Osteoblast (primary cell): ENCODE measurements at regions not wholly inside any gene's neighbourhood (a gene's known extent, or its start where the extent isn't known, plus 50 kb on each side); places are given as distances from the start of the nearest gene placed in this dataset.
A peak's percentile ranks its signal among the peaks of the same experiment; 100 is the strongest.

Experiments
- DNase-seq: peaks from one replicate; pipeline ENCODE4 v3.0.0; 2011; ENCODE audit warnings: low spot score, mixed read lengths; ENCODE audit not compliant: insufficient read length; ENCODE audit errors: missing footprints
- H2AFZ ChIP-seq: 2 replicates; pipeline ENCODE4 v1.6.0; 2011; ENCODE audit warnings: mild to moderate bottlenecking, low read length
- H3K27ac ChIP-seq: 2 replicates; pipeline ENCODE4 v1.5.1; 2011; ENCODE audit warnings: mild to moderate bottlenecking, low read depth, low read length, moderate library complexity
- H3K27me3 ChIP-seq: 2 replicates; pipeline ENCODE4 v1.6.0; 2012; ENCODE audit warnings: mild to moderate bottlenecking, control low read depth, inconsistent platforms, low read length, moderate library complexity; ENCODE audit not compliant: insufficient read depth
- H3K36me3 ChIP-seq: 2 replicates; pipeline ENCODE4 v1.5.1; 2011; ENCODE audit warnings: mild to moderate bottlenecking, low read length, control low read depth, moderate library complexity; ENCODE audit not compliant: insufficient read depth
- H3K4me1 ChIP-seq: 2 replicates; pipeline ENCODE4 v1.5.1; 2011; ENCODE audit warnings: mild to moderate bottlenecking, low read length, control low read depth, moderate library complexity; ENCODE audit not compliant: insufficient read depth
- H3K4me2 ChIP-seq: 2 replicates; pipeline ENCODE4 v1.6.0; 2011; ENCODE audit warnings: mild to moderate bottlenecking, low read length; ENCODE audit not compliant: insufficient read depth
- H3K4me3 ChIP-seq: fragments of 200-600 bp; sonication (generic); 3 replicates; pipeline ENCODE4 v1.5.1; 2012; ENCODE audit warnings: mild to moderate bottlenecking, low read length, inconsistent platforms; ENCODE audit not compliant: insufficient read depth
- H3K79me2 ChIP-seq: 2 replicates; pipeline ENCODE4 v1.6.0; 2012; ENCODE audit warnings: mild to moderate bottlenecking, low read length, control low read depth, inconsistent platforms; ENCODE audit not compliant: insufficient read depth
- H3K9me3 ChIP-seq: 2 replicates; pipeline ENCODE4 v1.5.1; 2011; ENCODE audit warnings: low read depth, low read length, control low read depth
- H4K20me1 ChIP-seq: 2 replicates; pipeline ENCODE4 v1.6.0; 2012; ENCODE audit warnings: mild to moderate bottlenecking, low read length, control low read depth; ENCODE audit not compliant: insufficient read depth
- CTCF ChIP-seq: IDR thresholded peaks from 2 replicates; pipeline ENCODE4 v1.5.1; 2011; ENCODE audit warnings: mild to moderate bottlenecking, low read depth, low read length, moderate library complexity; ENCODE audit errors: extremely low read depth

- Histone ChIP-seq H3K4me1 (peaks cover 49% of the 10 kb centered on the region), H2AFZ (no peak overlapping the region), H3K4me3 (no peak overlapping the region), H3K27ac (no peak overlapping the region), H4K20me1 (no peaks in the 10 kb centered on the region), H3K9me3 (no peaks in the 10 kb centered on the region), H3K4me2 (peak overlapping the region; percentile 7), H3K27me3 (no peaks in the 10 kb centered on the region), H3K36me3 (no peaks in the 10 kb centered on the region), H3K79me2 (no peaks in the 10 kb centered on the region)
- no peak for TF ChIP-seq CTCF
- peak; percentile 22 for DNase-seq
These were observed 106.8 kb upstream of the CD180 start for GRCh38 chr5:67303356-67303755.

- Histone ChIP-seq H2AFZ (peak overlapping the region; percentile 39), H3K36me3 (no peaks in the 10 kb centered on the region), H3K79me2 (no peaks in the 10 kb centered on the region), H3K27ac (peak overlapping the region; percentile 60), H3K27me3 (no peaks in the 10 kb centered on the region), H3K4me2 (peak overlapping the region; percentile 59), H3K4me3 (no peak overlapping the region), H4K20me1 (no peaks in the 10 kb centered on the region), H3K9me3 (no peaks in the 10 kb centered on the region), H3K4me1 (peaks cover 43% of the 10 kb centered on the region)
- DNase-seq, result peak; percentile 30
- TF ChIP-seq CTCF, result no peak
These were observed 104.8 kb upstream of the CD180 start for GRCh38 chr5:67301285-67301903.

GRCh38 chr5:67300326-67300725 lies 103.7 kb upstream of the CD180 start:
- H3K4me2 ChIP-seq, result no peak overlapping the region

GRCh38 chr5:67299231-67299735 lies 102.7 kb upstream of the CD180 start:
- Histone ChIP-seq H3K4me2 (no peak overlapping the region), H3K9me3 (no peaks in the 10 kb centered on the region), H3K79me2 (no peaks in the 10 kb centered on the region), H3K27me3 (no peaks in the 10 kb centered on the region), H4K20me1 (no peaks in the 10 kb centered on the region), H3K4me1 (peaks cover 23% of the 10 kb centered on the region), H2AFZ (no peak overlapping the region), H3K27ac (no peak overlapping the region), H3K36me3 (no peaks in the 10 kb centered on the region), H3K4me3 (no peak overlapping the region)
- no peak for TF ChIP-seq CTCF
- no peak for DNase-seq

More at GRCh38 chr5:67300326-67300725, 103.7 kb upstream of the CD180 start:
- Histone ChIP-seq H3K4me1 (peaks cover 33% of the 10 kb centered on the region), H4K20me1 (no peaks in the 10 kb centered on the region), H3K9me3 (no peaks in the 10 kb centered on the region), H3K36me3 (no peaks in the 10 kb centered on the region), H3K27ac (no peak overlapping the region), H3K4me3 (no peak overlapping the region), H3K27me3 (no peaks in the 10 kb centered on the region), H3K79me2 (no peaks in the 10 kb centered on the region), H2AFZ (no peak overlapping the region)
- TF ChIP-seq CTCF, result no peak
- DNase-seq, result no peak
